PC-3 (cell line): ENCODE measurements at regions not wholly inside any gene's neighbourhood (a gene's known extent, or its start where the extent isn't known, plus 50 kb on each side); places are given as distances from the start of the nearest gene placed in this dataset.

Source experiments
- ATAC-seq: fragments of 200-7000 bp; cut with Tn5 transposase; 2 replicates; pipeline ENCODE4 v1.9.1; 2020; ENCODE audit warnings: mild to moderate bottlenecking, moderate library complexity
- BruUV-seq: library from RNA; stranded (reverse); fragments of 400-500 nt; replicated peaks from 2 replicates; lab custom pipeline; 2021; lab: Mats Ljungman, UMichigan
- CTCF ChIA-PET: fragments of 300-600 bp; sonication (Branson Sonifier 250); formaldehyde crosslinking; loops from one replicate; lab custom pipeline; 2022; ENCODE audit warnings: antibody characterized with exemption; lab: Charles Lee
- POLR2A ChIA-PET: fragments of 300-600 bp; sonication (Branson Sonifier 250); formaldehyde crosslinking; loops from one replicate; lab custom pipeline; 2022; ENCODE audit warnings: antibody characterized with exemption; ENCODE audit not compliant: unreplicated experiment; lab: Charles Lee
- DNase-seq: peaks from one replicate; pipeline ENCODE4 v3.0.0-alpha.2; 2015
- H2AFZ ChIP-seq: fragments of 300-600 bp; sonication (generic); 2 replicates; pipeline ENCODE4 v1.6.0; 2016; ENCODE audit warnings: antibody characterized with exemption, low read length
- H3F3A ChIP-seq: fragments of 300-600 bp; sonication (generic); one replicate; pipeline ENCODE4 v1.6.0; 2017; ENCODE audit warnings: antibody characterized with exemption, low read length, control low read depth, mild to moderate bottlenecking; ENCODE audit not compliant: unreplicated experiment
- H3K27ac ChIP-seq: fragments of 300-600 bp; sonication (generic); 2 replicates; pipeline ENCODE4 v1.5.1; 2016; ENCODE audit warnings: mild to moderate bottlenecking, low read length
- H3K27me3 ChIP-seq: fragments of 300-600 bp; sonication (generic); 2 replicates; pipeline ENCODE4 v1.6.1; 2016; ENCODE audit warnings: low read length, mixed read lengths
- H3K36me3 ChIP-seq: fragments of 300-600 bp; sonication (generic); 2 replicates; pipeline ENCODE4 v1.6.1; 2016; ENCODE audit warnings: low read depth, mixed run types, low read length, mixed read lengths
- H3K4me1 ChIP-seq: fragments of 300-600 bp; sonication (generic); 2 replicates; pipeline ENCODE4 v1.5.1; 2016; ENCODE audit warnings: low read length; ENCODE audit not compliant: insufficient read depth
- H3K4me2 ChIP-seq: fragments of 300-600 bp; sonication (generic); 2 replicates; pipeline ENCODE4 v1.6.0; 2016; ENCODE audit warnings: low read length
- H3K4me3 ChIP-seq: fragments of 300-600 bp; sonication (generic); 2 replicates; pipeline ENCODE4 v1.5.1; 2016; ENCODE audit warnings: mild to moderate bottlenecking, low read length, mixed read lengths
- H3K79me2 ChIP-seq: fragments of 300-600 bp; sonication (generic); 2 replicates; pipeline ENCODE4 v1.6.1; 2017; ENCODE audit warnings: low read length, mixed read lengths
- H3K9ac ChIP-seq: fragments of 300-600 bp; sonication (generic); 2 replicates; pipeline ENCODE4 v1.6.0; 2016; ENCODE audit warnings: mild to moderate bottlenecking, low read length
- H3K9me2 ChIP-seq: fragments of 300-600 bp; sonication (generic); replicated peaks from 2 replicates; pipeline ENCODE4 v1.6.1; 2016; ENCODE audit warnings: mixed run types, low read length, mixed read lengths
- H3K9me3 ChIP-seq: fragments of 300-600 bp; sonication (generic); 2 replicates; pipeline ENCODE4 v1.6.1; 2016; ENCODE audit warnings: low read length, mixed read lengths
- H4K20me1 ChIP-seq: fragments of 300-600 bp; sonication (generic); 2 replicates; pipeline ENCODE4 v1.6.1; 2016; ENCODE audit warnings: low read length, mixed read lengths
- EZH2 ChIP-seq: fragments of 300-600 bp; sonication (generic); IDR thresholded peaks from one replicate; pipeline ENCODE4 v1.6.1; 2017; ENCODE audit warnings: antibody characterized with exemption, mild to moderate bottlenecking, low read length; ENCODE audit not compliant: unreplicated experiment
- EZH2phosphoT487 ChIP-seq: fragments of 300-600 bp; sonication (generic); IDR thresholded peaks from 2 replicates; pipeline ENCODE4 v1.6.1; 2018; ENCODE audit warnings: mild to moderate bottlenecking, antibody characterized with exemption, low read length, borderline replicate concordance
- intact Hi-C: fragments of 100-400 bp; cut with micrococcal nuclease; formaldehyde crosslinking; loops from 2 replicates; pipeline ENCODE4 v1.9.0; 2023
- TF ChIP-seq, protein P1 (sequence below): fragments of 300-600 bp; sonication (generic); conservative IDR thresholded peaks from 2 replicates; pipeline ENCODE4 v1.5.1; 2017; ENCODE audit warnings: antibody characterized with exemption, low read depth, mild to moderate bottlenecking, low read length

DNA sequence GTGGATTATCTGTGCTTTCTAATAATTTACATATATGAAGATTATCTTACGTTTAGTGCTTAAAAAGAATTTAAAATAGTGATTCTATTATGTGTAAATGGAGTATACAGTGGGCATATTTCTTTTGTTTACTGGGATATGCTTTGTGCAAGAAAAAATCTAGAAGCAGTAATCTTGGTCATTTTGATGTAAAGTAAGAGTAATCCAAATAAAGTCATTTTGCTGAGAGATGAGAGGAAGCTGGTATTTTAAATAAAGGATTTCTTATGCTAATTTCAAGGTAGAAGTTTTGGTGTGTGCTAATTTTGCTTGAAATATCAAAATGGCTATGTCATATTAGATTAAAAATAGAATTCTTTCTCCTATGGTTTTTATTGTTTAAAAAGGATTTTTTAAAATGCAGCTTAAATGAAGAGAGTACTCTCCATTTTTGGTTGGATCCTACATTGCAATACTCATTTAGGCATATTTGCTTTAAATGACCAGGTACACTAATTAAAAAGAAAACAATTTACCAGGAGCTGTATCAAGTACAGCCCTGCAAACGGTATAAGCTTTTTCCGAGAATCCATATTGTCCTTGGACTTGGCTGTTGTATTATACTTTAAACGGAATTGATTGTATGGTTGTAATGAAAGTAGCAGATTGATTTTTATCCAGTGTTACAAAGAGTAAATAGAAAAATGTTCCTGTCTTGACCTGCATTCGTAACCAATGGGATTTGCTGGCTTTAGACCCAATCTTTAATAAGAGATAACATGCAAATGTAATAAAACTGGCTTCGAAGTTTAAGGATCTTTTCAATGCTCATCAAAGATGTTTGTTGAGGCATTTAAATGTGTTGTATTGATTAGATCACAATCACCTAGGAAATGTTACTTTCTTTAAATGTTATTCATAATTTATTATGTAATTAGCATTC lies 574.7 kb downstream of the USP25 start:
- ATAC-seq (no peak), DNase-seq (no peak)
- H4K20me1 ChIP-seq = no peaks in the 10 kb centered on the region
- intact Hi-C loops = no loop called here
- no peaks in the 10 kb centered on the region for H3K4me1 ChIP-seq
- CTCF ChIA-PET = no interaction called here
- BruUV-seq = no TSS peak
- no peaks in the 10 kb centered on the region for H3K79me2 ChIP-seq
- no peak overlapping the region for H2AFZ ChIP-seq
- no peaks in the 10 kb centered on the region for H3K9me2 ChIP-seq
- POLR2A ChIA-PET = no interaction called here
- peaks cover 46% of the 10 kb centered on the region for H3K27me3 ChIP-seq
- H3K4me3 ChIP-seq = no peak overlapping the region
- H3K36me3 ChIP-seq = no peaks in the 10 kb centered on the region
- H3K27ac ChIP-seq = no peak overlapping the region
- no peak overlapping the region for H3K9ac ChIP-seq
- H3K4me2 ChIP-seq = no peak overlapping the region
- H3K9me3 ChIP-seq = no peaks in the 10 kb centered on the region
- no peaks in the 10 kb centered on the region for H3F3A ChIP-seq
- TF ChIP-seq EZH2phosphoT487 = no peak
- TF ChIP-seq, protein P1, sequence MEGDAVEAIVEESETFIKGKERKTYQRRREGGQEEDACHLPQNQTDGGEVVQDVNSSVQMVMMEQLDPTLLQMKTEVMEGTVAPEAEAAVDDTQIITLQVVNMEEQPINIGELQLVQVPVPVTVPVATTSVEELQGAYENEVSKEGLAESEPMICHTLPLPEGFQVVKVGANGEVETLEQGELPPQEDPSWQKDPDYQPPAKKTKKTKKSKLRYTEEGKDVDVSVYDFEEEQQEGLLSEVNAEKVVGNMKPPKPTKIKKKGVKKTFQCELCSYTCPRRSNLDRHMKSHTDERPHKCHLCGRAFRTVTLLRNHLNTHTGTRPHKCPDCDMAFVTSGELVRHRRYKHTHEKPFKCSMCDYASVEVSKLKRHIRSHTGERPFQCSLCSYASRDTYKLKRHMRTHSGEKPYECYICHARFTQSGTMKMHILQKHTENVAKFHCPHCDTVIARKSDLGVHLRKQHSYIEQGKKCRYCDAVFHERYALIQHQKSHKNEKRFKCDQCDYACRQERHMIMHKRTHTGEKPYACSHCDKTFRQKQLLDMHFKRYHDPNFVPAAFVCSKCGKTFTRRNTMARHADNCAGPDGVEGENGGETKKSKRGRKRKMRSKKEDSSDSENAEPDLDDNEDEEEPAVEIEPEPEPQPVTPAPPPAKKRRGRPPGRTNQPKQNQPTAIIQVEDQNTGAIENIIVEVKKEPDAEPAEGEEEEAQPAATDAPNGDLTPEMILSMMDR = no peak
- TF ChIP-seq EZH2 = no peak

DNA sequence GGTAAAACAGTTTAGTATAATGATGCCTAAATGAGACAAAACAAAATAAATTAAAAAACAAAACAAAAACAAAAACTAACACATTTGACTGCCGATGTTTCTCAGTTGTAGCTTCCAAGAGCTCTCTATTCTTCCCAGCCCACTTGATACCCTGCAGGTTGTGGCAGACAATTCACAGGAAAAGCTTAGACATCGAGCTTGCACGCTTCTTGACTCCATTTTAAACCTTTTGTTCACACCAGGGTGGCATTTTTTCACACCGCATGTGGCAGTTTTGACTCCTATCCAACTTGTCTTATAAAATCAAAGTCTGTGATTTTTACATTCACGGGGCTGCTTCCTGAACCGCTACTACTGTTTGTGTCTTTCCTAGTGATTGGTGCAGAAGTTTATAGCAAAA lies 575.9 kb downstream of the USP25 start:
- Histone ChIP-seq H3K79me2 (no peaks in the 10 kb centered on the region), H3F3A (no peaks in the 10 kb centered on the region), H3K36me3 (no peaks in the 10 kb centered on the region), H2AFZ (no peak overlapping the region), H3K9me3 (no peaks in the 10 kb centered on the region), H4K20me1 (no peaks in the 10 kb centered on the region), H3K27me3 (peaks cover 52% of the 10 kb centered on the region), H3K4me3 (no peak overlapping the region), H3K4me1 (no peaks in the 10 kb centered on the region), H3K9me2 (no peaks in the 10 kb centered on the region), H3K4me2 (no peak overlapping the region), H3K27ac (no peak overlapping the region), H3K9ac (no peak overlapping the region)
- CTCF ChIA-PET = no interaction called here
- TF ChIP-seq EZH2 = no peak
- POLR2A ChIA-PET = no interaction called here
- ATAC-seq (no peak), DNase-seq (no peak)
- intact Hi-C loops = no loop called here
- no TSS peak for BruUV-seq

GRCh38 chr21:16307256-16307655 lies 577.5 kb downstream of the USP25 start:
- CTCF ChIA-PET = no interaction called here
- no peak overlapping the region for H3K27ac ChIP-seq

More at GRCh38 chr21:16307256-16307655, 577.5 kb downstream of the USP25 start:
- H3K27me3 ChIP-seq = peaks cover 56% of the 10 kb centered on the region
- POLR2A ChIA-PET = no interaction called here
- no peaks in the 10 kb centered on the region for H3F3A ChIP-seq
- H3K9ac ChIP-seq = no peak overlapping the region
- H4K20me1 ChIP-seq = no peaks in the 10 kb centered on the region
- H3K4me1 ChIP-seq = no peaks in the 10 kb centered on the region
- no peak for TF ChIP-seq EZH2
- TF ChIP-seq, protein P1 = no peak
- TF ChIP-seq EZH2phosphoT487 = no peak
- ATAC-seq = no peak
- BruUV-seq = no TSS peak
- intact Hi-C loops = no loop called here
- H3K9me3 ChIP-seq = no peaks in the 10 kb centered on the region
- no peak overlapping the region for H3K4me2 ChIP-seq
- no peaks in the 10 kb centered on the region for H3K36me3 ChIP-seq
- no peak for DNase-seq
- no peak overlapping the region for H3K4me3 ChIP-seq
- H3K79me2 ChIP-seq = no peaks in the 10 kb centered on the region
- no peak overlapping the region for H2AFZ ChIP-seq
- no peaks in the 10 kb centered on the region for H3K9me2 ChIP-seq
